BLaER1 treated with 17β-estradiol and CSF1 and Interleukin-3, amounts not matched to agents 10 nM and 100 nM (cell line): ENCODE measurements at regions not wholly inside any gene's neighbourhood (a gene's known extent, or its start where the extent isn't known, plus 50 kb on each side); places are given as distances from the start of the nearest gene placed in this dataset.

Source experiments
- H3K27ac ChIP-seq, 11 experiments: shearing (Covaris generic); formaldehyde crosslinking; 2 replicates each; pipeline ENCODE4 v1.8.1; 2022
- H3K27me3 ChIP-seq, 11 experiments: shearing (Covaris generic); formaldehyde crosslinking; 2 replicates each; pipeline ENCODE4 v1.8.1; 2022
- H3K36me3 ChIP-seq, 11 experiments: shearing (Covaris generic); formaldehyde crosslinking; 2 replicates each; pipeline ENCODE4 v1.8.1; 2022
- H3K4me1 ChIP-seq, 10 experiments: shearing (Covaris generic); formaldehyde crosslinking; 2 replicates each; pipeline ENCODE4 v1.8.1; 2022
- H3K4me2 ChIP-seq, 11 experiments: shearing (Covaris generic); formaldehyde crosslinking; 2 replicates each; pipeline ENCODE4 v1.8.1; 2022
- H3K4me3 ChIP-seq, 10 experiments: shearing (Covaris generic); formaldehyde crosslinking; 2 replicates each; pipeline ENCODE4 v1.8.1; 2022
- H3K9ac ChIP-seq, 11 experiments: shearing (Covaris generic); formaldehyde crosslinking; 2 replicates each; pipeline ENCODE4 v1.8.1; 2022
- H3K9me3 ChIP-seq, 11 experiments: shearing (Covaris generic); formaldehyde crosslinking; replicated peaks in 1 of 11; 2 replicates each; pipeline ENCODE4 v1.8.1; 2022
- H4K20me1 ChIP-seq, 11 experiments: shearing (Covaris generic); formaldehyde crosslinking; 2 replicates each; pipeline ENCODE4 v1.8.1; 2022
- Cebpa-rat ChIP-seq, 11 experiments: shearing (Covaris generic); IDR thresholded peaks; 2 replicates each; pipeline ENCODE4 v1.8.1; 2022

- Histone ChIP-seq H3K36me3 (no peaks in the 10 kb centered on the region), H3K4me1 (peaks cover 7 to 20% (median 8%) of the 10 kb centered on the region in 10 experiments; a peak in 16 of 20 replicates), H3K4me3 (no peak overlapping the region), H3K27me3 (no peaks in the 10 kb centered on the region), H4K20me1 (no peaks in the 10 kb centered on the region), H3K9me3 (peaks cover 11 to 30% (median 16%) of the 10 kb centered on the region in 11 experiments; a peak in 16 of 22 replicates), H3K27ac (no peak overlapping the region), H3K9ac (no peak overlapping the region), H3K4me2 (0 out of 22 replicates have a peak overlapping the region, but pooled peaks of 1 of the 11 experiments have one; percentile 32)
- TF ChIP-seq Cebpa-rat (IDR thresholded peaks at IDR 0.05), result no peak
Observed at GRCh38 chr2:61590214-61590613, 52.1 kb upstream of the XPO1 start.

GRCh38 chr2:61588566-61588965, 50.4 kb upstream of the XPO1 start:
- TF ChIP-seq Cebpa-rat (IDR thresholded peaks at IDR 0.05), result no peak
- no peaks in the 10 kb centered on the region for H4K20me1 ChIP-seq
- H3K27me3 ChIP-seq, result no peaks in the 10 kb centered on the region
- no peaks in the 10 kb centered on the region for H3K36me3 ChIP-seq
- no peak overlapping the region for H3K4me3 ChIP-seq
- H3K4me2 ChIP-seq, result no peak overlapping the region
- H3K4me1 ChIP-seq, result peaks cover 10 to 25% (median 11%) of the 10 kb centered on the region in 10 experiments; a peak in 17 of 20 replicates
- H3K27ac ChIP-seq, result no peak overlapping the region
- no peak overlapping the region for H3K9ac ChIP-seq
- H3K9me3 ChIP-seq, result peaks cover 9 to 22% (median 11%) of the 10 kb centered on the region in 11 experiments; a peak in 16 of 22 replicates
